Fibroblast of pulmonary artery (primary cell): ENCODE measurements at regions not wholly inside any gene's neighbourhood (a gene's known extent, or its start where the extent isn't known, plus 50 kb on each side); places are given as distances from the start of the nearest gene placed in this dataset.
A peak's percentile ranks its signal among the peaks of the same experiment; 100 is the strongest.
"Not testable (repeated sequence)": the region's sequence is repeated elsewhere in the genome, so short reads cannot be mapped to it uniquely, and the experiment has no call there.

Experiments used
- DNase-seq: peaks from one replicate; pipeline ENCODE4 v3.0.0-alpha.2; 2010; ENCODE audit warnings: low read depth
- H3K4me3 ChIP-seq: replicated peaks from 2 replicates; pipeline ENCODE4 v1.5.1; 2011; ENCODE audit warnings: low read depth, mild to moderate bottlenecking, control low read depth, low read length, moderate library complexity
- TF ChIP-seq, protein P1 (sequence below): IDR thresholded peaks from 2 replicates; pipeline ENCODE4 v1.5.1; 2011; ENCODE audit warnings: mild to moderate bottlenecking, control low read depth, low read length, inconsistent platforms; ENCODE audit errors: missing control alignments

DNA sequence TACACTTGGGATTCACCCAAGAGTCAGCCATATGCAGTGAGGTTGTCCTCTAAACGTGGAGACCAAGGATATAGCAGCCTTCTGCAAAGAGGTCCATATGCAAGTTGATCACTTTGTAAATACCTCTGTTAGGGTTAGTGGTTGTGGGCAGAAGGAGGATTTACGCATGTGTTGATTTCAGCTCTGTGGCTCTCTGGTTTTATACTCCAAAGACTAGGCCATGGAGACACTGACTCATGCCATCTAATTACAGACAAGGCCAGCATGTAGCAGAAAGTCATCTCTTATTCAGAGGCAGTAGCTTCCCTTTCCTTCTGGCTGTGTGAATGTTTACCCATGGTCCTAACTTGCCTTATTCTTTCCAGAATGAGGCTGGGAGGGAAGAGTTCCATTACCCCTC, 140.9 kb upstream of the GOLGA6L4 start:
- DNase-seq, H3K4me3 ChIP-seq: not testable (repeated sequence)

DNA sequence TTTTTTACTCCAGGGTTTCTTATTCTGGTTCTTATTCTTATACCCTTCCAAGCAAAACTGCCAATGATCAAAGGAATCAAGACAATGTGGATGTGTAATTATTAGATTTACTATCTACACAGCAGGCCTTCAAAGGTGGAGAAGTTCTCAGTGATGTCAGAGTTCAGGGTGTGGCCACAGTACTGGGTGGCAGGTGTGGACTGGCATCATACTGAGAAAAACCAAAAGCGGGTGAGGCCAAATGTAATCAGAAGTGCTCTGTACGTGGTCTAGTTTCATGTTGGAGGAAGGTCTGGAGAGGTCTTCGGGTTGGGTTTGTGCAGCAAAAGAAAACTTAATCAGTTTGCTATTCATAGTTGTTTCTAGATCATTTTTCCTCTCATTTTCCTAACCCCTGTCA, 138.5 kb upstream of the GOLGA6L4 start:
- not testable (repeated sequence) for DNase-seq

DNA sequence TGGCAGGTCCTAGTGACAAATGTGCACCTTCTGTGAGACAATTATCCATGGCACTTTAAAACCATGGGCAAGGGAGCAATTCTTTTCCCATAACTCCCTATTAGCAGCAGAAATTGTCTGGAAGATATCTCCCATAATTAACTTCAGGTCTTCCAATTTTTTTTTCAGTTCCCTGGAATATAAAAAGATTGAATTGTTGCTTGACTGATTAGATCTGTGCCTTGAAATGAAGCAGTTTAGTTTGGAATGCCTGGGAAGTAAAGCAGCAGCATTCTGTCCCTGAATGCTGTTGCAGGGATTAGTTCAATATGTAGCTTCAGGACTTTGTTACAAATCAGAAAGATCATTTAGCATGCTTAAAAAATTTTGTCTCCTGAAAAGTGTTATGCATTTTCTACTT, 137.0 kb upstream of the GOLGA6L4 start:
- TF ChIP-seq, protein P1, sequence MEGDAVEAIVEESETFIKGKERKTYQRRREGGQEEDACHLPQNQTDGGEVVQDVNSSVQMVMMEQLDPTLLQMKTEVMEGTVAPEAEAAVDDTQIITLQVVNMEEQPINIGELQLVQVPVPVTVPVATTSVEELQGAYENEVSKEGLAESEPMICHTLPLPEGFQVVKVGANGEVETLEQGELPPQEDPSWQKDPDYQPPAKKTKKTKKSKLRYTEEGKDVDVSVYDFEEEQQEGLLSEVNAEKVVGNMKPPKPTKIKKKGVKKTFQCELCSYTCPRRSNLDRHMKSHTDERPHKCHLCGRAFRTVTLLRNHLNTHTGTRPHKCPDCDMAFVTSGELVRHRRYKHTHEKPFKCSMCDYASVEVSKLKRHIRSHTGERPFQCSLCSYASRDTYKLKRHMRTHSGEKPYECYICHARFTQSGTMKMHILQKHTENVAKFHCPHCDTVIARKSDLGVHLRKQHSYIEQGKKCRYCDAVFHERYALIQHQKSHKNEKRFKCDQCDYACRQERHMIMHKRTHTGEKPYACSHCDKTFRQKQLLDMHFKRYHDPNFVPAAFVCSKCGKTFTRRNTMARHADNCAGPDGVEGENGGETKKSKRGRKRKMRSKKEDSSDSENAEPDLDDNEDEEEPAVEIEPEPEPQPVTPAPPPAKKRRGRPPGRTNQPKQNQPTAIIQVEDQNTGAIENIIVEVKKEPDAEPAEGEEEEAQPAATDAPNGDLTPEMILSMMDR = no peak
- no peak overlapping the region for H3K4me3 ChIP-seq
- no peak for DNase-seq

More for the DNA sequence above, 138.5 kb upstream of the GOLGA6L4 start:
- H3K4me3 ChIP-seq = not testable (repeated sequence)

DNA sequence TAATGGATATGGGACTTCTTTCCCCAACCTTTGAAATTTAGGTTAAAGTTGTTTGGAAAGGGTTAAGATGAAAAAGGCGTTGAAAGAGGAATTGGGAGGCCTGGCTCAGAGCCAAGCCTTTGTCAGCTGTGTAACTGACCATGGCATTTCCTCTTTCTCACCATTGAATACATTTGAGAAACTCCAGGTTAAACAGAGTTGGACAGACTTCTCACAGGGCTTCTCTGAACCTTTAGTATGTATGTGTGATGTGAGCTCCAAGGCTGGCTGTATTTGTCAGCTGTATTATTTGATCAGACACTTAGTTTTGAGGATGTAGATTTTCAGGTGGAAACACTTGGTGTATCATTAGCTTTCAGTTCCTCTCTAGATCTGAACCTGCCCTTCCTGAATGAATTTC, 136.4 kb upstream of the GOLGA6L4 start:
- no peak overlapping the region for H3K4me3 ChIP-seq
- TF ChIP-seq, protein P1 = no peak
- peak; percentile 63 for DNase-seq

DNA sequence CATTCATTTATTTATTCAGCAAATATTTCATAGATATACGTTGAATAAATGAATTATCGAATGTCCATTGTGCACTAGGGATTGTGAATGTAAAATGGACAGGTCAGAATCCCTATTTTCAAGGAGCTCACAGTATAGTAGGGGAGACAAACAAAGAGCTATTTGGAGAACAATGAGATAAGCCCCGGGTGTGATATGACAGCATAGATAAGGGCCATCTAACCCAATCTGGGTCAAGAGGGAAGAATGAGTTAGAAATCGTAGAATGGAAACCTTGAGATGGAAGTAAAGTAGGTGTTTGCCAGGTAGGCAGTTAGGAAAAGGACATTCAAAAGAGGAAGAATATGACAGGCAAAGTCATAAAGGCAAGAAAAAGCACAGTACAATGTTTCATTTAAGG, 132.2 kb upstream of the GOLGA6L4 start:
- no peak for DNase-seq
- no peak overlapping the region for H3K4me3 ChIP-seq
- TF ChIP-seq, protein P1 = no peak

DNA sequence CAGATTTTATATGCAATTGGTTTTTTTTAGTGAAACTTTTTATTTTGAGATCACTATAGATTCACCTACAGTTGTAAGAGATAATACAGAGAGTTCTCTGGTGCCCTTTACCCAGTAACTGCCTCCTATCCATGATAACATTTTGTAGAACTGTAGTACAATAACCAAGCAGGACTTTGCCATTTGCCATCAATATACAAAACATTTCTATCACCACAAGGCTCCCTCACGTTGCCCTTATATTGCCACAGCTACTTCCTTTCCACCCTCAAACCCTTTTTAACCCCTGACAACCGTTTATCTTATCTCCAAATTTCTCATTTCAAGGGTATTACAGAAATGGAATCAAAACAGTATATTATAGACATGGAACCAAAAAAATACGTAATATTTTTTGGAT, 130.7 kb upstream of the GOLGA6L4 start:
- no peak for DNase-seq
- H3K4me3 ChIP-seq = no peak overlapping the region
- TF ChIP-seq, protein P1 = no peak

DNA sequence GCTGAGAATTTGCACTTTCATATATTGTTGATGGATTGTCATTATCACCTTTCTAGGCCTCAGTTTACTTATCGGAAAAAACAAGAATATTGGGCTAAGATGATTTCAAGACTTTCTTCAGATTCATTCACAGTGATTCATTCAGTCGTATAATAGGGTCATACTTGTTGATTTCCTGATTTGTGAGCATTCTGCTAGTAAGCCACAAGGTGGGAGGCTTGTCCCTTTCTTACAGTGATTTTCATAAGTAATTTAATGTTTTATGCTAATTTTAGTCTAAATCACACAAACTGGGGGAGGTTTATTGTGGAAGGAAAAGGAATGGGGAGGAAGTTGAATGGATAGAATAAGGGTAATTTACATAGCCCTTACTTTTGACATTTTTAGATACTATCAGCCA, 126.8 kb upstream of the GOLGA6L4 start:
- DNase-seq = peak; percentile 44
- H3K4me3 ChIP-seq = no peak overlapping the region
- TF ChIP-seq, protein P1 = peak; percentile 22

DNA sequence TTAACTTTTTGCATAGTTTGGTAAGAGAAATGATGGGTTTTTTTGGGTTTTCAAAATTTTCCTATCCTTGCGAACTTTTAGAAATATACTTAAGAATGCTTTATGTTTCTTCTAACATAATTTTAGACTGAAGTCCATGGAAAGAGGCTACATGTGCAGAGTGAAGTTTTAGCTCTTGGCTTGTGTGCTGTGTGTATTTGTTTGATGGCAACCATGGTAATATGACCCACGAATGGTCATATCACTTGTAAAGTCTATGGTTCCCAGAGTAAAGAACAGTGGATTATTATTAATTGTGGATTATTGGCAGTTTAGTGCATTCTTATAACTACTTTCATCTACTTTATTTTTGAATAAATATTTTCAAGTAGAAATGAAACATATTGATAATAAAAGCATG, 124.0 kb upstream of the GOLGA6L4 start:
- H3K4me3 ChIP-seq = no peak overlapping the region
- TF ChIP-seq, protein P1 = no peak
- DNase-seq = no peak
